DMS153 (cell line): ENCODE measurements at regions not wholly inside any gene's neighbourhood (a gene's known extent, or its start where the extent isn't known, plus 50 kb on each side); places are given as distances from the start of the nearest gene placed in this dataset.
"Not testable (repeated sequence)": the region's sequence is repeated elsewhere in the genome, so short reads cannot be mapped to it uniquely, and the experiment has no call there.

Experiments
- DNase-seq: peaks from one replicate; lab custom pipeline; 2025; lab: John Stamatoyannopoulos, UW

- not testable (repeated sequence) for DNase-seq
Measured at GRCh38 chr11:38894201-38894600, 2296.2 kb upstream of the RAG2 start.

- no peak for DNase-seq
Measured at GRCh38 chr11:38884145-38884865, 2286.3 kb upstream of the RAG2 start.

- DNase-seq, result no peak
Measured at GRCh38 chr11:38867338-38867737, 2269.3 kb upstream of the RAG2 start.

- no peak for DNase-seq
Measured at GRCh38 chr11:38865922-38866321, 2267.9 kb upstream of the RAG2 start.

- DNase-seq, result no peak
Measured at GRCh38 chr11:38842991-38843390, 2245.0 kb upstream of the RAG2 start.

GRCh38 chr11:38839071-38839470, 2241.0 kb upstream of the RAG2 start:
- no peak for DNase-seq

- no peak for DNase-seq
Measured at GRCh38 chr11:38835966-38836365, 2237.9 kb upstream of the RAG2 start.

- no peak for DNase-seq
Measured at GRCh38 chr11:38824573-38824972, 2226.5 kb upstream of the RAG2 start.

- not testable (repeated sequence) for DNase-seq
Measured at GRCh38 chr11:38821786-38822185, 2223.8 kb upstream of the RAG2 start.

- DNase-seq, result no peak
Measured at GRCh38 chr11:38819981-38820380, 2221.9 kb upstream of the RAG2 start.

- no peak for DNase-seq
Measured at GRCh38 chr11:38818720-38819119, 2220.7 kb upstream of the RAG2 start.

GRCh38 chr11:38814670-38815069, 2216.6 kb upstream of the RAG2 start:
- no peak for DNase-seq

GRCh38 chr11:38809521-38809920, 2211.5 kb upstream of the RAG2 start:
- DNase-seq, result no peak

GRCh38 chr11:38796281-38796680, 2198.2 kb upstream of the RAG2 start:
- DNase-seq, result no peak

GRCh38 chr11:38795027-38795426, 2197.0 kb upstream of the RAG2 start:
- no peak for DNase-seq

GRCh38 chr11:38791346-38791961, 2193.4 kb upstream of the RAG2 start:
- peak; percentile 14 for DNase-seq

GRCh38 chr11:38788561-38788960, 2190.5 kb upstream of the RAG2 start:
- no peak for DNase-seq

- no peak for DNase-seq
Measured at GRCh38 chr11:38784164-38784563, 2186.1 kb upstream of the RAG2 start.

GRCh38 chr11:38766796-38767195, 2168.8 kb upstream of the RAG2 start:
- DNase-seq, result no peak

GRCh38 chr11:38759394-38759793, 2161.4 kb upstream of the RAG2 start:
- DNase-seq, result no peak

- no peak for DNase-seq
Measured at GRCh38 chr11:38756537-38756936, 2158.5 kb upstream of the RAG2 start.

- DNase-seq, result no peak
Measured at GRCh38 chr11:38751421-38751820, 2153.4 kb upstream of the RAG2 start.

- not testable (repeated sequence) for DNase-seq
Measured at GRCh38 chr11:38746516-38746915, 2148.5 kb upstream of the RAG2 start.

GRCh38 chr11:38723361-38723760, 2125.3 kb upstream of the RAG2 start:
- no peak for DNase-seq
